ENCODE measurements at regions not wholly inside any gene's neighbourhood (a gene's known extent, or its start where the extent isn't known, plus 50 kb on each side); places are given as distances from the start of the nearest gene placed in this dataset.

DNA sequence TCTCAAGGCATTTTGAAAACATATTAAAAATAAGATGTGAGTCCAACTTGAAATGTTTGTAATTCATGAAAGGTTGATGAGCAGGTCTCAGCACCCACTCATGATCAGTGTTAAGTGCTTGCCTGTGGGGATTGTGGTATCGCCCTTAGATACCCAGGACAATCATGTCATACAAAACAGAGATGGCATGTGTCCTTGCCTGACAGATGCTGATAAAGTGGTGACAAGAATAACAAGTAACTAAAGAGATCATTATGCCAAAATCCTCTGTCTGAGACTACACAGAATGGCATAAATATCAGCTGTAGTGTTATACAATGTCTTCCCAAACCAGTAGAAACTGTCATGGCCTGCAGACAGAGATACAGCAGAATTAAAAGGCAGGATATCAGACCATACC lies 930.3 kb downstream of the SUCLG1 start:
- H3K4me1 ChIP-seq (ENCODE audit: control insufficient read depth in 2 of 2, insufficient read depth in 2 of 2, low read length in 2 of 2) = no peaks in the 10 kb centered on the region
- Mint-ChIP-seq H3K9me3 (peaks cover 0 to 13% (median 0%) of the 10 kb centered on the region in 11 donors), H3K4me3 (no peak overlapping the region), H3K4me1 (no peaks in the 10 kb centered on the region), H3K36me3 (no peaks in the 10 kb centered on the region), H3K27me3 (no peaks in the 10 kb centered on the region), H3K27ac (no peak overlapping the region)
- H3K36me3 ChIP-seq (ENCODE audit: control insufficient read depth in 2 of 3, insufficient read depth in 3 of 3, low read length in 3 of 3) = no peaks in the 10 kb centered on the region
- H3K4me3 ChIP-seq (ENCODE audit: low read length) = no peak overlapping the region
- intact Hi-C loops (cut with micrococcal nuclease) = no loop called here
- ChIA-PET CTCF (no interaction called here), POLR2A (no interaction called here)
- H3K9me3 ChIP-seq (ENCODE audit: control insufficient read depth in 2 of 3, low read length in 3 of 3) = no peaks in the 10 kb centered on the region
- H3K27ac ChIP-seq (ENCODE audit: low read depth, low read length) = no peak overlapping the region
- H3K27me3 ChIP-seq (ENCODE audit: control insufficient read depth in 2 of 2, insufficient read depth in 2 of 2, low read length in 2 of 2) = no peaks in the 10 kb centered on the region
- ATAC-seq (no peak), DNase-seq (no peak)

DNA sequence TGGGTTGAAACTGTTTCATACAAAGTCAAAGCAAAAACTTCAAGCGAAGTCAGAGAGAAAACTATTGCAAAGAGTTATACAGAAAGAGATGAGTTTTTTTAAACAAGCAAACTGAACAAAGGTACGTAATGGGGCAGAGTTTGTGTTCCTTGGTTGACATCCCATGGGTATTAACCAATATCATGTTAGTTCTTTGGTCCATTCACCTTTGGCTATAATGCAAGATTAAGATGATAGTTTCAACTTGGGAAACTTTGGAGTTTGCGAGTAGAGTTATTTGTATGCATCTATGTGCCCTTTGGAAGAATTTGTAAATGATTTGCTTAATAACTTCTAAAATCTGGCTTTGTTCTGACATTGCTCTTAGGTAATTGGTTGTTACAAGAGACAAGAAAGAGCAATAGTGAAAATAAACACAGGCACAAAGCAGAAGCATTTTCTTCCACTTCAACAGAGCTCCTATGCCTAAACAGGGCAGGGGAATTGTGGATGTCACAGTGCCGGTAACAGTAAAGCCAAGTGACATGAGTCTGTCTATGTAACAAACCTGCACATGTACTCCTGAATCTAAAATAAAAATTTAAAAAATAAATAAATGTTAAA lies 936.1 kb downstream of the SUCLG1 start:
- H3K4me3 Mint-ChIP-seq = no peak overlapping the region
- ChIA-PET CTCF (no interaction called here), POLR2A (no interaction called here)
- no peaks in the 10 kb centered on the region for H3K36me3 Mint-ChIP-seq
- no peaks in the 10 kb centered on the region for H3K27me3 Mint-ChIP-seq
- peaks cover 0 to 10% (median 5%) of the 10 kb centered on the region in 11 donors for H3K9me3 Mint-ChIP-seq
- ATAC-seq = no peak
- H3K36me3 ChIP-seq (ENCODE audit: control insufficient read depth in 2 of 3, insufficient read depth in 3 of 3, low read length in 3 of 3) = no peaks in the 10 kb centered on the region
- no peak overlapping the region for H3K4me3 ChIP-seq (ENCODE audit: low read length)
- intact Hi-C loops (cut with micrococcal nuclease) = no loop called here
- H3K4me1 ChIP-seq (ENCODE audit: control insufficient read depth in 2 of 2, insufficient read depth in 2 of 2, low read length in 2 of 2) = no peaks in the 10 kb centered on the region
- no peak overlapping the region for H3K27ac Mint-ChIP-seq
- H3K9me3 ChIP-seq (ENCODE audit: control insufficient read depth in 2 of 3, low read length in 3 of 3) = no peaks in the 10 kb centered on the region
- no peak overlapping the region for H3K27ac ChIP-seq (ENCODE audit: low read depth, low read length)
- H3K4me1 Mint-ChIP-seq = no peaks in the 10 kb centered on the region
- H3K27me3 ChIP-seq (ENCODE audit: control insufficient read depth in 2 of 2, insufficient read depth in 2 of 2, low read length in 2 of 2) = no peaks in the 10 kb centered on the region
- no peak for DNase-seq

DNA sequence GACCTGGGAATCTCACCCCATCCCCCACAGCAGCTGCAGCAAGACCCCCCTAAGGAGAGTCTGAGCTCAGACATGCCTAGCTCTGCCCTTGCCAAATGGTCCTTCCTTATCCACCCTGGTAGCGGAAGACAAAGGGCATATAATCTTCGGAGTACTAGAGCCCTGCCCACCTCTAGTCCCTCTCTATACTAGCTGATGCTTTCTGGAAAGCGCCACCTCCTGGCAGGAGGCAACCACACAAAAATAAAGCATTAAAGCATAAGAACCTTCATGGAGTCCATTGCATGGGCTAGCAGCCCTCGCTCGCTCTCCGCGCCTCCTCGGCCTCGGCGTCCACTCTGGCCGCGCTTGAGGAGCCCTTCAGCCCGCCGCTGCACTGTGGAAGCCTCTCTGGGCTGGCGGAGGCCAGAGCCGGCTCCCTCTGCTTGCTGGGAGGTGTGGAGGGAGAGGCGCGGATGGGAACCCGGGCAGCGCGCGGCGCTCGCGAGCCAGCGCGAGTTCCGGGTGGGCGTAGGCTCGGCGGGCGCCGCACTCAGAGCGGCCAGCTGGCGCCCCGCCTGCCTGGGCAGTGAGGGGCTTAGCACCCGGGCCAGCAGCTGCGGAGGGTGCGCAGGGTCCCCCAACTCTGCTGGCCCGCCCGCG lies 941.2 kb downstream of the SUCLG1 start:
- Histone ChIP-seq H3K27ac (ENCODE audit: low read depth, low read length) (no peak overlapping the region), H3K4me1 (ENCODE audit: control insufficient read depth in 2 of 2, insufficient read depth in 2 of 2, low read length in 2 of 2) (no peaks in the 10 kb centered on the region), H3K9me3 (ENCODE audit: control insufficient read depth in 2 of 3, low read length in 3 of 3) (peaks cover 0 to 5% (median 0%) of the 10 kb centered on the region in 3 experiments), H3K4me3 (ENCODE audit: low read length) (no peak overlapping the region), H3K36me3 (ENCODE audit: control insufficient read depth in 2 of 3, insufficient read depth in 3 of 3, low read length in 3 of 3) (no peaks in the 10 kb centered on the region), H3K27me3 (ENCODE audit: control insufficient read depth in 2 of 2, insufficient read depth in 2 of 2, low read length in 2 of 2) (no peaks in the 10 kb centered on the region)
- POLR2A ChIA-PET = no interaction called here
- no peaks in the 10 kb centered on the region for H3K36me3 Mint-ChIP-seq
- CTCF ChIA-PET = no interaction called here
- no peaks in the 10 kb centered on the region for H3K4me1 Mint-ChIP-seq
- peaks cover 0 to 12% (median 5%) of the 10 kb centered on the region in 11 donors for H3K9me3 Mint-ChIP-seq
- ATAC-seq = no peak
- no peak overlapping the region for H3K27ac Mint-ChIP-seq
- H3K4me3 Mint-ChIP-seq = no peak overlapping the region
- no peak for DNase-seq
- no peaks in the 10 kb centered on the region for H3K27me3 Mint-ChIP-seq
- intact Hi-C loops (cut with micrococcal nuclease) = no loop called here

DNA sequence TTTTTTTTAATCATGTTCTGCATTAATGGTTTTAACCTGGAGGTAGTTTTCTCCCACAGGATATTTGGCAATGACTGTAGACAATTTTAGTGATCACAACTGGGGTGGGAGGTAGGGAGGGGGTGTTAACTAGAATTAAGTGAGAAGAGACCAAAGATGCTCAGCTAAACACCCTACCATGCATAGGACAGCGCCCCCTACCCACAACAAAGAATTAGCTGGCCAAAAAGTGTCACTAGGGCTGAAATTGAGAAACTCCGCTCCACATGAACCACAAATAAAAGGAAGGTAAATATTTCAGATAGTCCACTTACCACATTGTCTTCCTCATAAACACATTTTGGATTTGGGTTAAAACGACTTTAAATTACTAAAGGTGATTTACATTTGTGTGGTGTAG lies 942.6 kb downstream of the SUCLG1 start:
- POLR2A ChIA-PET = no interaction called here
- H3K27ac Mint-ChIP-seq = no peak overlapping the region
- no peak overlapping the region for H3K4me3 ChIP-seq (ENCODE audit: low read length)
- H3K36me3 Mint-ChIP-seq = no peaks in the 10 kb centered on the region
- CTCF ChIA-PET = no interaction called here
- H3K4me1 ChIP-seq (ENCODE audit: control insufficient read depth in 2 of 2, insufficient read depth in 2 of 2, low read length in 2 of 2) = no peaks in the 10 kb centered on the region
- H3K27ac ChIP-seq (ENCODE audit: low read depth, low read length) = no peak overlapping the region
- H3K4me1 Mint-ChIP-seq = no peaks in the 10 kb centered on the region
- H3K9me3 Mint-ChIP-seq = peaks cover 0 to 10% (median 6%) of the 10 kb centered on the region in 11 donors
- H3K4me3 Mint-ChIP-seq = no peak overlapping the region
- DNase-seq (no peak), ATAC-seq (no peak)
- no peaks in the 10 kb centered on the region for H3K27me3 ChIP-seq (ENCODE audit: control insufficient read depth in 2 of 2, insufficient read depth in 2 of 2, low read length in 2 of 2)
- peaks cover 0 to 5% (median 0%) of the 10 kb centered on the region in 3 experiments for H3K9me3 ChIP-seq (ENCODE audit: control insufficient read depth in 2 of 3, low read length in 3 of 3)
- no peaks in the 10 kb centered on the region for H3K36me3 ChIP-seq (ENCODE audit: control insufficient read depth in 2 of 3, insufficient read depth in 3 of 3, low read length in 3 of 3)
- intact Hi-C loops (cut with micrococcal nuclease) = no loop called here
- H3K27me3 Mint-ChIP-seq = no peaks in the 10 kb centered on the region

DNA sequence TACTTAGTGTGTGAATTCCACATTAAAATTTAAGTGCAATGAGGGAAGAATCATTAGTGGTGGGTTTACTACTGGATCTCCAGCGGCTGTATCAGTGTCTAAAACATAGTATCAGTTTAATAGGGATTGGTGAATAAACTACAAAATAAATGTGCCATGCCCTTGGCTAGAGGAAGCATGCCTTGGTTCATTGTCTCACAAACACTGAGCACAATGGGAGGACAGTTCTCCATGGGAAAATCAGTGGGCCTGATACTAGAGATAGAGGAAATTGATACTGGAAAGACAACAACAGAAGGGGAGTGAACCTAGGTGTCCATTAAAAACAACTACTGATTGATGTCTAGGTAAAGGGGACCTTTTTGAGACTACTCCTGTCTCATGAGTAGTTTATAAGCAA lies 971.6 kb downstream of the SUCLG1 start:
- no peaks in the 10 kb centered on the region for H3K36me3 Mint-ChIP-seq
- H3K9me3 Mint-ChIP-seq = peaks cover 0 to 19% (median 3%) of the 10 kb centered on the region in 11 donors
- Histone ChIP-seq H3K27me3 (ENCODE audit: control insufficient read depth in 2 of 2, insufficient read depth in 2 of 2, low read length in 2 of 2) (no peaks in the 10 kb centered on the region), H3K4me3 (ENCODE audit: low read length) (no peak overlapping the region), H3K9me3 (ENCODE audit: control insufficient read depth in 2 of 3, low read length in 3 of 3) (no peaks in the 10 kb centered on the region), H3K36me3 (ENCODE audit: control insufficient read depth in 2 of 3, insufficient read depth in 3 of 3, low read length in 3 of 3) (no peaks in the 10 kb centered on the region), H3K4me1 (ENCODE audit: control insufficient read depth in 2 of 2, insufficient read depth in 2 of 2, low read length in 2 of 2) (no peaks in the 10 kb centered on the region), H3K27ac (ENCODE audit: low read depth, low read length) (no peak overlapping the region)
- CTCF ChIA-PET = no interaction called here
- intact Hi-C loops (cut with micrococcal nuclease) = no loop called here
- POLR2A ChIA-PET = no interaction called here
- H3K27me3 Mint-ChIP-seq = no peaks in the 10 kb centered on the region
- no peak for DNase-seq
- H3K27ac Mint-ChIP-seq = no peak overlapping the region
- ATAC-seq = no peak
- no peaks in the 10 kb centered on the region for H3K4me1 Mint-ChIP-seq
- no peak overlapping the region for H3K4me3 Mint-ChIP-seq

DNA sequence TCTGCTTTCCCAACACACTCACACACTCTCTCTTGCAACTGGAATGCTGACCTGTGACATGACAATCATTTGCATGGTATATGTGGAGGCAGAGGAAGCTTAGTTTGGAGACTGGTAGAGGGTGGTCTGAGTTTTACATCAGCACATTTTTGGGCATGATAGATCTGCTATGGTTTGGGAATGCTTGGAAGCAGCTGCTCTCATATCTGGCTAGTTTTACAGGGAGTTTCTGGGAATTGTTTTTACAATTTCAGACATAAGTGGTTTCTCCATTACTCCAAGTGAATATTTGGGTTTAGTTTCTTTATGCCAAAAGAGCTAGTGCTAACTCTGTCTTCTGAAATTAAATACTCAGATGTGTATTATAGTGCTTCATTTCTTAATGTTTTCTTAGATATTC lies 977.6 kb downstream of the SUCLG1 start:
- no peak overlapping the region for H3K27ac ChIP-seq (ENCODE audit: low read depth, low read length)
- intact Hi-C loops (cut with micrococcal nuclease) = no loop called here
- no peaks in the 10 kb centered on the region for H3K36me3 ChIP-seq (ENCODE audit: control insufficient read depth in 2 of 3, insufficient read depth in 3 of 3, low read length in 3 of 3)
- no peak overlapping the region for H3K4me3 ChIP-seq (ENCODE audit: low read length)
- no peaks in the 10 kb centered on the region for H3K4me1 Mint-ChIP-seq
- ATAC-seq (no peak), DNase-seq (no peak)
- H3K27me3 ChIP-seq (ENCODE audit: control insufficient read depth in 2 of 2, insufficient read depth in 2 of 2, low read length in 2 of 2) = no peaks in the 10 kb centered on the region
- H3K36me3 Mint-ChIP-seq = no peaks in the 10 kb centered on the region
- no peaks in the 10 kb centered on the region for H3K9me3 ChIP-seq (ENCODE audit: control insufficient read depth in 2 of 3, low read length in 3 of 3)
- no peaks in the 10 kb centered on the region for H3K4me1 ChIP-seq (ENCODE audit: control insufficient read depth in 2 of 2, insufficient read depth in 2 of 2, low read length in 2 of 2)
- ChIA-PET CTCF (no interaction called here), POLR2A (no interaction called here)
- no peak overlapping the region for H3K4me3 Mint-ChIP-seq
- H3K9me3 Mint-ChIP-seq = peaks cover 0 to 10% (median 2%) of the 10 kb centered on the region in 11 donors
- H3K27me3 Mint-ChIP-seq = no peaks in the 10 kb centered on the region
- H3K27ac Mint-ChIP-seq = no peak overlapping the region

DNA sequence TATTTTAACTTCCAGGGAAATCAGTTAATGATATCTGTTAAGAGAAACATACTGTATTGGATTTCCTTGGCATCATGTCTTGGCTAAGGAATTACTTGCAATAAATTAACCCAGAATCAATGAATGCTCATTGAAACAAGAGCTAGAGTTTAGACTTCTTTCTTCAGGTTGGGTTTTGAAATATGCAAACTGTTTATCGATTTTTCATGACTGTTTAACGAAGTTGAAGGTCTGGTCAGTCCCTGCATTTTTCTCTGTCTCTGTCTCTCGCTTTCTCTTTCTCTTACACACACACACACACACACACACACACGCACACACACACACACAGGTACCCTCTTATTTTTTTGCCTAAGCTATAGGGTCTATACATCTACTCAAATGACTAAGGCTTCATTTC lies 981.0 kb downstream of the SUCLG1 start:
- DNase-seq (no peak), ATAC-seq (no peak)
- H3K36me3 Mint-ChIP-seq = no peaks in the 10 kb centered on the region
- POLR2A ChIA-PET = no interaction called here
- Histone ChIP-seq H3K27ac (ENCODE audit: low read depth, low read length) (no peak overlapping the region), H3K4me3 (ENCODE audit: low read length) (no peak overlapping the region), H3K36me3 (ENCODE audit: control insufficient read depth in 2 of 3, insufficient read depth in 3 of 3, low read length in 3 of 3) (no peaks in the 10 kb centered on the region), H3K9me3 (ENCODE audit: control insufficient read depth in 2 of 3, low read length in 3 of 3) (no peaks in the 10 kb centered on the region), H3K4me1 (ENCODE audit: control insufficient read depth in 2 of 2, insufficient read depth in 2 of 2, low read length in 2 of 2) (no peaks in the 10 kb centered on the region), H3K27me3 (ENCODE audit: control insufficient read depth in 2 of 2, insufficient read depth in 2 of 2, low read length in 2 of 2) (no peaks in the 10 kb centered on the region)
- H3K27me3 Mint-ChIP-seq = no peaks in the 10 kb centered on the region
- H3K9me3 Mint-ChIP-seq = peaks cover 0 to 9% (median 3%) of the 10 kb centered on the region in 11 donors
- CTCF ChIA-PET = no interaction called here
- intact Hi-C loops (cut with micrococcal nuclease) = no loop called here
- H3K4me1 Mint-ChIP-seq = no peaks in the 10 kb centered on the region
- H3K27ac Mint-ChIP-seq = no peak overlapping the region
- H3K4me3 Mint-ChIP-seq = no peak overlapping the region
